ENCODE measurements at regions not wholly inside any gene's neighbourhood (a gene's known extent, or its start where the extent isn't known, plus 50 kb on each side); places are given as distances from the start of the nearest gene placed in this dataset.

DNA sequence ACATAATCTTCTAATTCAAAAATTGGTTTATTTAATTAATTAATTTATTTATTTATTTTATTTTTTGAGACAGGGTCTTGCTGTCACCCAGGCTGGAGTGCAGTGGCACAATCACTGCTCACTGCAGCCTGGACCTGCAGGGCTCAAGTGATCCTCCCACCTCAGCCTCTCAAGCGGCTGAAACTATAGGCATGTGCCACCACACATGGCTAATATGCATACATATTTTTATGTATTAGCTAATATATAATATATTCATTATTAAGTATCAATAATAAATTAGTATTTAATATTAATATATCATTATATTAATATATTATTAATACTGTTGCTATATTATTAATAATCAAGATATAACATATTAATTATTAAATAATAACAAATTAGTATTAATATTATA is 406.7 kb downstream of the GPATCH2 start:
- Histone ChIP-seq H3K4me2 (ENCODE audit: low read depth, low read length, poor library complexity, severe bottlenecking) (no peak overlapping the region), H3K79me2 (ENCODE audit: insufficient read depth, low read length) (no peaks in the 10 kb centered on the region), H3K4me3 (ENCODE audit: low read length, poor library complexity, severe bottlenecking) (no peak overlapping the region), H3K36me3 (ENCODE audit: insufficient read depth, low read length) (no peaks in the 10 kb centered on the region), H3K4me1 (ENCODE audit: insufficient read depth, low read length, poor library complexity, severe bottlenecking) (no peaks in the 10 kb centered on the region), H3K9me3 (ENCODE audit: insufficient read depth, low read depth, low read length) (no peaks in the 10 kb centered on the region), H3K9me2 (replicated peaks; ENCODE audit: low read depth, low read length) (no peaks in the 10 kb centered on the region), H2AFZ (ENCODE audit: low read length) (no peak overlapping the region), H4K20me1 (ENCODE audit: insufficient read depth, low read length, poor library complexity, severe bottlenecking) (no peaks in the 10 kb centered on the region), H3K27me3 (ENCODE audit: insufficient read depth, low read length, poor library complexity, severe bottlenecking) (no peaks in the 10 kb centered on the region), H3K9ac (ENCODE audit: low read depth, low read length, poor library complexity, severe bottlenecking) (no peak overlapping the region), H3F3A (ENCODE audit: low read depth) (no peaks in the 10 kb centered on the region)
- TF ChIP-seq, protein P1, sequence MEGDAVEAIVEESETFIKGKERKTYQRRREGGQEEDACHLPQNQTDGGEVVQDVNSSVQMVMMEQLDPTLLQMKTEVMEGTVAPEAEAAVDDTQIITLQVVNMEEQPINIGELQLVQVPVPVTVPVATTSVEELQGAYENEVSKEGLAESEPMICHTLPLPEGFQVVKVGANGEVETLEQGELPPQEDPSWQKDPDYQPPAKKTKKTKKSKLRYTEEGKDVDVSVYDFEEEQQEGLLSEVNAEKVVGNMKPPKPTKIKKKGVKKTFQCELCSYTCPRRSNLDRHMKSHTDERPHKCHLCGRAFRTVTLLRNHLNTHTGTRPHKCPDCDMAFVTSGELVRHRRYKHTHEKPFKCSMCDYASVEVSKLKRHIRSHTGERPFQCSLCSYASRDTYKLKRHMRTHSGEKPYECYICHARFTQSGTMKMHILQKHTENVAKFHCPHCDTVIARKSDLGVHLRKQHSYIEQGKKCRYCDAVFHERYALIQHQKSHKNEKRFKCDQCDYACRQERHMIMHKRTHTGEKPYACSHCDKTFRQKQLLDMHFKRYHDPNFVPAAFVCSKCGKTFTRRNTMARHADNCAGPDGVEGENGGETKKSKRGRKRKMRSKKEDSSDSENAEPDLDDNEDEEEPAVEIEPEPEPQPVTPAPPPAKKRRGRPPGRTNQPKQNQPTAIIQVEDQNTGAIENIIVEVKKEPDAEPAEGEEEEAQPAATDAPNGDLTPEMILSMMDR (conservative IDR thresholded peaks at IDR 0.05; ENCODE audit: low read length), result no peak
- TF ChIP-seq EZH2phosphoT487 (IDR thresholded peaks at IDR 0.05; ENCODE audit: borderline replicate concordance), result no peak

DNA sequence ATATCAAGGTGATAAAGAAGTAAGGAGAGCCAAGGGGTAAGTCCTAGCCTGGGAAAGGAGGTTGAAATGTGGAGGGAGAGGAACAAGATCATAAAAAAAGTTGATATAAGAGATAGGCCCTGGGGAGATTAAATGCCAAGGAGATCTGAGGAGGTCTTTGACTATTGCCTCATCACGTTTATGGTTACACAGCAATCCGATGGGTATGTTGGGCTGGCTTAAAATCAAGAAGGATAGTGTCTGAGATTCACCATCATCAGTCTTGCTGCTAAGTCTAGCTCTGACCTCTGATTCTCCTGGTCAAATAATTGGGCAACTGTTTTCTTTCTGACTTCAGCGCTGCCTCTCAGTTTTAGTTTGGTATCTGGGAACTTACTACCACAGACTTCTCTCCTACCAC is 416.3 kb downstream of the GPATCH2 start:
- TF ChIP-seq, protein P1 (conservative IDR thresholded peaks at IDR 0.05; ENCODE audit: low read length), result no peak
- TF ChIP-seq EZH2phosphoT487 (IDR thresholded peaks at IDR 0.05; ENCODE audit: borderline replicate concordance), result no peak
- Histone ChIP-seq H3K9me2 (replicated peaks; ENCODE audit: low read depth, low read length) (no peaks in the 10 kb centered on the region), H3K9ac (ENCODE audit: low read depth, low read length, poor library complexity, severe bottlenecking) (no peak overlapping the region), H3K9me3 (ENCODE audit: insufficient read depth, low read depth, low read length) (no peaks in the 10 kb centered on the region; the same call in 1 of the 2 replicates), H2AFZ (ENCODE audit: low read length) (no peak overlapping the region), H4K20me1 (ENCODE audit: insufficient read depth, low read length, poor library complexity, severe bottlenecking) (no peaks in the 10 kb centered on the region), H3K4me2 (ENCODE audit: low read depth, low read length, poor library complexity, severe bottlenecking) (no peak overlapping the region), H3K79me2 (ENCODE audit: insufficient read depth, low read length) (no peaks in the 10 kb centered on the region), H3K36me3 (ENCODE audit: insufficient read depth, low read length) (no peaks in the 10 kb centered on the region), H3F3A (ENCODE audit: low read depth) (no peaks in the 10 kb centered on the region), H3K4me3 (ENCODE audit: low read length, poor library complexity, severe bottlenecking) (no peak overlapping the region), H3K4me1 (ENCODE audit: insufficient read depth, low read length, poor library complexity, severe bottlenecking) (no peaks in the 10 kb centered on the region), H3K27me3 (ENCODE audit: insufficient read depth, low read length, poor library complexity, severe bottlenecking) (no peaks in the 10 kb centered on the region)

DNA sequence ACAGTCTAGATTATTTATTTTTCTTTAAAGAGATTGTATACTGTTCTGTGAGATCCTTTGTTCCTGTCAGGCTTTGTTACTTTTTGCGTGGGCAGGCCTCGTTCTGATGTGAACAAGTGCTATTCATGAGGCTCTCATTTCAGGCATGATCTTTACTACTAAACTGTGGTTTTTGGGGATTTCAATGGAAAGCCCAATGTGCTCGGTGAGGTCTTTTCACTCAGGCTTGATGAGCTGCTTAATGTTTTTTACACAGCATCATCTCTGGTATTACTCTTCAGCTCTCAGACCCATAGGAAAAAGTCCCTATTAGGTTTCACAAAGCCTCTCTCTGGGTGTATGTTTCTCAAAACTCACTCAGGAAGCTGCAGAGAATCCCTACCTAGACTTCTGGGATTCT is 419.4 kb downstream of the GPATCH2 start:
- Histone ChIP-seq H3K9me2 (replicated peaks; ENCODE audit: low read depth, low read length) (no peaks in the 10 kb centered on the region), H3K4me3 (ENCODE audit: low read length, poor library complexity, severe bottlenecking) (no peak overlapping the region), H3K9ac (ENCODE audit: low read depth, low read length, poor library complexity, severe bottlenecking) (no peak overlapping the region), H3K79me2 (ENCODE audit: insufficient read depth, low read length) (no peaks in the 10 kb centered on the region), H3K36me3 (ENCODE audit: insufficient read depth, low read length) (no peaks in the 10 kb centered on the region), H3K27me3 (ENCODE audit: insufficient read depth, low read length, poor library complexity, severe bottlenecking) (no peaks in the 10 kb centered on the region), H4K20me1 (ENCODE audit: insufficient read depth, low read length, poor library complexity, severe bottlenecking) (no peaks in the 10 kb centered on the region), H3K4me2 (ENCODE audit: low read depth, low read length, poor library complexity, severe bottlenecking) (no peak overlapping the region), H3K4me1 (ENCODE audit: insufficient read depth, low read length, poor library complexity, severe bottlenecking) (no peaks in the 10 kb centered on the region), H2AFZ (ENCODE audit: low read length) (no peak overlapping the region), H3K9me3 (ENCODE audit: insufficient read depth, low read depth, low read length) (no peaks in the 10 kb centered on the region; the same call in 1 of the 2 replicates), H3F3A (ENCODE audit: low read depth) (no peaks in the 10 kb centered on the region)
- TF ChIP-seq EZH2phosphoT487 (IDR thresholded peaks at IDR 0.05; ENCODE audit: borderline replicate concordance), result no peak
- TF ChIP-seq, protein P1 (conservative IDR thresholded peaks at IDR 0.05; ENCODE audit: low read length), result no peak

Measured in Loucy (cell line).